RCC 7860 (cell line): ENCODE measurements at regions not wholly inside any gene's neighbourhood (a gene's known extent, or its start where the extent isn't known, plus 50 kb on each side); places are given as distances from the start of the nearest gene placed in this dataset.

ENCODE experiments used
- DNase-seq: peaks from one replicate; pipeline ENCODE4 v3.0.0-alpha.2; 2015; ENCODE audit warnings: low spot score
- FAIRE-seq: peaks from 2 replicates; lab custom pipeline; 2012; peaks lifted over from hg19 to GRCh38; lab: Jason Lieb, UNC

DNA sequence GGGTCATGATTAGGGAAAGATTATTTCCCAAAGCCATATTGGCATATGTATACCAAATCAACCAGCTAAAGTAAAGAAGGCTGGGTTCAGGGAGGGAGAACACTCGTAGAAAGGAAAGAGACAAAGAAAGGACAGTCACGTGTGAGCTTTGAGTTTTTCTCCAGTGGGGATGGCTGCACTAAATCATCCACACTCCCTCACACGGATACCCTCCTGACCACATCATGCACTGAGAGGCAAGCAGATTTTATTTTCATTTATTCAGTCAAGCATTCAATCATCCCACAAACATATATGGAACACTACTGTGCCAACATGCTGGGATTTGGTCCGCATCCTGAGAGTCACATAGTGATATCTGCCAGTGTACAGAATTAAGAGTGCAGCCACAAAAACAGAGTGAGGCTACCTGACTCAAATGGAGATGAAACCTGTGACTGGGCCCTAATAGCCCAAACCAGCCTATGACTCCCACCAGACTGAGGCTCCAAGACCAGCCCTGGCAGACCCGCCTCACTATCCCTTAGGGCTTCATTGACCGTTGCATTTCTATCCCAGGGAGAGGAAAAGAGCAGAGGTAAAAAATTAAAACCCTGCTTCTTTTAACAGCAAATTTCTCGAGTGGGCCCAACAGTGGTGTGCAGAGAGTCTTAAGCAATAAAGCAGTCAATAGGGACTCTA is 155.9 kb downstream of the BARHL2 start:
- no peak for FAIRE-seq
- no peak for DNase-seq

DNA sequence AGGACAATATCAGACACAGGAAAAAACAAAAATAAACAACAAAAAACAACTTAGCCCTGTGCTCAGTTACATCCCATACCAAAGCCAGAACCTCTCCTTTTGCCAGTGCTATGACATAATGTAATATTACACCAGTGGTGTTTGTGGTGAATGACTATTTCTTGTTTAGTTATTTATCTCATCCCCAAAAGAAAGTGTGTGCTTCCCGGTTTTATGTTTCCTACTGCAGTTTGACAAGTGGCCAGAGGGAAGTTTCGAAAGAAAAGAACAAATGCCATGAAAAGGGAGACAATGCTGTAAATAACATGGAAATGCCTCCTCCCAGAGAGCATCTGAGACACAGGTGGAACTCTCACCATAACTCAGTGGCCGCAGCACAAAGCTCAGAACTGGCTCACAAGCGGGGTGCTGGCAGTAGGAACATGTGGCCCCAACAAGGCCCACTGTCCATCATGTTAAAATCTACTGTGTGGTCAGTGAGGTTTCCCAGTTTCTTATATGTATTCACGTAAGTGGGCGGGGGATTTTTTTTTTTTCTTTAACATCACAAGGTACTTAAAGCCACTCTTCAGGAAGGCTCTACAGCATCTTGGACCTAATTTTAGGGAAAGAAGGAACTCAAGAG is 158.2 kb downstream of the BARHL2 start:
- FAIRE-seq: no peak
- no peak for DNase-seq

GRCh38 chr1:90558126-90558525 is 159.0 kb downstream of the BARHL2 start:
- no peak for DNase-seq
- FAIRE-seq: no peak

GRCh38 chr1:90557706-90558105 is 159.4 kb downstream of the BARHL2 start:
- FAIRE-seq: no peak

DNA sequence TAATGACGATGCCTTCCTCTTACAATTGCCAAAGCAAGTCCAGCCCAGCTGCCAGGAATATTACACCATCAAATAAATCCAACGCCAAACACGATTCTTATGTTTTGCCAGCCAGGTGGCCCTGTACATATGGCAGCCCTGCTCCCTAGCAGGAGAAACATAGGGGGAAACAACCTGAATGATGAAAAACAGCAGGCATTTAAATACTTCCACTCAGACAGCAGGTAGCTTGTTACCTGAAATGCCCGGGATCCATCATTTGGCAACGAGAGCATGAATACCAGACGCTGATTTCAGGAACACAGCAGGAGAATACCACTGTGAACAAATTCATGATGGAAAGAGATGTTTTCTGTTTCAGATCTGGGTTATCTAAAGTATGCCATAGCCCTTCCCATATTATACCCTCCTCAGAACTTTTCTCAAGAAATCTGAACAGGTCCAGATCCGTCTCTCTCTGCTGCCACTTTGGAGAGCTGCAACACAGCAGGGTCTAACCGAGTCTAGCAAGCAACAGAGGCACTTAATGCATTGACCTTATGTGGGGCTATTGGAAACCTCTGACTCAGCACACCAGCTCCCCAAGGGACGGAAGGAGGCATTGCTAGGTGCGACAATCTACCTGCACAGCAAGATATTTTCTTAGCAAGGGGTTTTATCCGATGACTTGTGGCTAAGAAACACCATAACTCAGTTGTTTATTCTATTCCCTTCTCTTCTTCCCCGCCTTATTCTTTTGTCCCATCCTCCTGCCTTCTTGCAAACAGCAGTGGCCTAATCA is 166.3 kb downstream of the BARHL2 start:
- FAIRE-seq: no peak
- DNase-seq: no peak

More at GRCh38 chr1:90557706-90558105, 159.4 kb downstream of the BARHL2 start:
- DNase-seq: no peak

DNA sequence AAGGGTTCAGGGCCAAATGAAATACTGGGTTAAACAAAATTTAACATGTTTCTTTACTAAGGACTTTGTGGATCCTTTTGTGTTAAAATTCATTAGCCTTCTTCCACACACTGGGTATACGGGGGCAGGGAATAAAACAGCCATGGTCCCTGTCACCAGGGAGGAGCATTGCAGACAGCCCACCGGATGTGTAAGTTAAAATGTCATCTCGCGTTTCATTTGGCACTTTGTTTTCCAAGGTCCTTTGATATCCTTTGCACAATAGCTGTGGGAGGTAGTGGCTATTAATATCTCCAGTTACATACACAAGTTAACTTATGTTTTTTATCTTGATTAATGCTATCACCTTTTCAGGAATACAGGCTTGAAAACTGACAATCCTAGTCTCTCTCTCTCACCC is 172.7 kb downstream of the BARHL2 start:
- FAIRE-seq (no peak), DNase-seq (no peak)

GRCh38 chr1:90537606-90538362 is 179.3 kb downstream of the BARHL2 start:
- DNase-seq: no peak
- no peak for FAIRE-seq

- no peak for FAIRE-seq
- DNase-seq: no peak
Observed at GRCh38 chr1:90534663-90535295, 182.3 kb downstream of the BARHL2 start.

GRCh38 chr1:90534116-90534515 is 183.0 kb downstream of the BARHL2 start:
- DNase-seq (no peak), FAIRE-seq (no peak)

DNA sequence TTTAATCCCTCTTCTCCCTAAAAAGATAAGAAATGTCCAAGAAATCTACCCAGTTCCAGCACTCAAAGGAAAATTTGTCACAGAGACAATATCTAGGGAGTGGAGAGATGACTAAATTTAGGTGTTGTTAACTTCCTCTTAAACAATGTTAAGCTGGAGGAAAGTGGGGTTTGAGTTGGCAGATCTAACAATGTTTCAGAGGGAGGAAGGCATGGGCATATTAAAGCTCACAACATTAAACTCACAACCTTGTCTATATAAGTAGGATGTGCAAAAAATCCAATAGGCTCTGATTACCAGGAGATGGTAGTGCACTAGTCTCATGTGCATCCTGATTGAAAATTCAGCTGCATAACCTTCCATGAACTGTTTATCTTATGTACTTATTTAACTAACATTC is 190.1 kb downstream of the BARHL2 start:
- FAIRE-seq: no peak
- no peak for DNase-seq

- DNase-seq (no peak), FAIRE-seq (no peak)
Observed at GRCh38 chr1:90522432-90522831, 194.7 kb downstream of the BARHL2 start.

DNA sequence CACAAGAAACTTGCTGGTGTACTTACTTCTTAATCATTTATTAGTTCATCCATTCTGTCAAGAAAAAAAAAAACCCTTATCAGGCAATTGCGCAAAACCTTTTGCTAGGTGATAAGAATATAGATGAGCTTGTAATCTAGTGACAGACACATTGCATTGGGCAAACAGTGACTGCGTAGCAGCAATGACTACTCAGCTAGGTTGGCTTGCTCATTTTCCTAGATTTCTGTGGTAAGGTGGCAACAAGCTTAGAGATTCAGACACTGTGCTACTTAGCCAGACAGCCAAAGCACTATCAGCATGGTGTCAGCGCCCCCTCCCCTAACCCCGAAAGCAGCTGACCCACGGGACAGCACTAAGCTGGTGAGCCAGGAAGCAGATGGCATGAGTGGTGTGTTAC is 203.1 kb downstream of the BARHL2 start:
- DNase-seq: no peak
- FAIRE-seq: no peak

GRCh38 chr1:90512441-90512840 is 204.7 kb downstream of the BARHL2 start:
- FAIRE-seq (no peak), DNase-seq (no peak)

GRCh38 chr1:90510143-90510542 is 207.0 kb downstream of the BARHL2 start:
- FAIRE-seq (no peak), DNase-seq (no peak)

- no peak for FAIRE-seq
Observed at GRCh38 chr1:90509225-90510048, 207.7 kb downstream of the BARHL2 start.

DNA sequence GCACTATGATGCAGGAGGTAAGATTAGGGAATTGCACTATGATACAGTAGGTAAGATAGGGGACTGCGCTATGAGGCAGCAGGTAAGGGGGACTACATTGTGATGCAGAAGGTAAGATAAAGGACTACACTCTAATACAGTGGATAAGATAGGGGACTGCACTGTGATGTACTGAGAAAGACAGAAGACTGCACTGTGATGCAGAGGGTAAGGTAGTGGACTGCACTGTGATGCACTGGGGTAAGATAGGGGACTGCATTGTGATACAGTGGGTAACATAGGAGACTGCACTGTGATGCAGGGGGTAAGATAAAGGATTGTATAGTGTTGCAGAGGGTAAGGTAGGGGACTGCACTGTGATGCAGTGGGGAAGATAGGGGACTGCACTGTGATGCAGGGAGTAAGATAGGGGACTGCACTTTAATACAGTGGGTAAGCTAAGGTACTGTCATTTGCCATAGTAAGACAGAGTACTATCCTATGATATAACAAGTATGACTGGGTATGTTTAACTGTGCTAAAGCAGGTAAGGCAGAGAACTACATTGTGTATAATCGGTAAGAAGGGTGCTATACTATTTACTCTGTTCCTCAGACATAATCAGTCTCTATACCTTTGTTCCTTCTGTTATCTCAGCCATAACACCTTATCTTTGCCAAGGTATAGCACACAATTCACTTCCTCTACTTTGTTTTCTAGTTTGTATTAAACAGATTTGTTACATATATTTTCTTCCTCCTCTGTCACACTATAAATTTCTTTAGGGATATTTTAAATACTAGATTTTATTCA is 208.5 kb downstream of the BARHL2 start:
- no peak for FAIRE-seq
- DNase-seq: no peak

More at GRCh38 chr1:90509225-90510048, 207.7 kb downstream of the BARHL2 start:
- DNase-seq: no peak

DNA sequence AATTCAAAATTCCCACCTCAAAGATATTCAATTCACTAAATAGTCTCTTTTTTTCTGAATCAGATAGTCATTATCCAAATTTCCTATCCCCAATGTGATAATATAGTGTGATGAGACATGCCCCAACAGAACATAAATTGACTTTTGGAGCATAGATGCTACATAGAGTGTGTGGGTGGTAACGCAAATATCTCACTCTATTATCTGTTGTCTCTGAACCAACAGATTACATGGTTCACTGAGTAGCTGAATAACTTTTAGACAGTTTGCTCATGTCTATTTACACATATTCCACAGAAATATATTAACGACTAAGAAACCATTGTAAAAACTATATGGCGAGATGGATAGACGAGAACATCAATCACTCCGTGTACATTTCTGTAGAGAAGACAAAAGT is 209.9 kb downstream of the BARHL2 start:
- DNase-seq (no peak), FAIRE-seq (no peak)

DNA sequence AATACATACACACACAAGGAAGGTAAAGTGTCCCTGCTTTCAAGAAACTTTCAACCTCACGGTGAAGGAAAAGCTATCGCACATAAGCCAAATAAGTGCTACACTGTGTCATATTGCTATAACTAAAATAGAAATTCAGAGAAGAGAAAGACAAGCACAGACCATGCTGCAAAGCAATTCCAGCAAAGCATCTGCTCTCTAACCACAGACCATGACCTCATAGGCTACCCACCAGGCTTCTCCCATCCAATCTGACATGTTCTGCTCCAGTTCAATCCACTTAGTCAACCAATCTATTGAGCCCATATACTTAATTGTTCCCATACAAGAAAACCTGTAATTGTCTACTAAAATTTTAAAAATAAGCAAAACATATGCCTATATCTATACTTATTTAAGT is 211.3 kb downstream of the BARHL2 start:
- FAIRE-seq: no peak
- DNase-seq: no peak

DNA sequence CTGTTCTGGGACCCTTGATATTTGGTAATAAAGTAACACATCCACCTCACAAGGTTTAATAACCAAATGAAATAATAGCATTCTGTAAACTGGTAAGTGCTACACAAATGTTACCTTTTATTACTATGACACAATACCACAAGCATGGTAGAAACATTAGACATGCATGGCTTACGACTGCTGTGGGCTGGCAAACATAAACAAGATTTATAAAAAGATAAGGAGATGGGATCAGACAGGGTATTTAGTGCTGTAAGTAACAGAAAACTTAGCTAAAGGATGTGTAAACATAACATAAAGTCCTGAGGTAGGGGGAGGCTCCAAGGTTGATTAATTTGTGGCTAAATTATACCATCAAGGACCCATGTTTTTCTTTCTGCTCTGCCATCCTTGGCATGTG is 212.6 kb downstream of the BARHL2 start:
- FAIRE-seq: no peak

More for the DNA sequence above, 212.6 kb downstream of the BARHL2 start:
- no peak for DNase-seq
